Adrenal gland (tissue), 9 donors: ENCODE measurements at regions not wholly inside any gene's neighbourhood (a gene's known extent, or its start where the extent isn't known, plus 50 kb on each side); places are given as distances from the start of the nearest gene placed in this dataset.

ENCODE experiments used
- DNase-seq, 7 donors: peaks; one replicate each; pipeline ENCODE4 v3.0.0-alpha.2; 2019 to 2020
- H3K27ac ChIP-seq, 5 donors: fragments of 200-600 bp; sonication (generic) in 4 of 5; 1 replicate in 3 of 5; 2 replicates in 2 of 5; pipeline versions ENCODE4 v1.5.1 to v1.8.0; 2016 to 2020; ENCODE audit warnings: mild to moderate bottlenecking in 1 of 5
- H3K27me3 ChIP-seq: fragments of 200-600 bp; 2 replicates; pipeline ENCODE4 v1.8.0; 2021
- H3K36me3 ChIP-seq, 2 donors: fragments of 200-600 bp; replicated peaks in 1 of 2; 1 replicate in 1 of 2; 2 replicates in 1 of 2; pipeline versions ENCODE4 v1.5.1 to v1.8.0; 2018 to 2022
- H3K4me1 ChIP-seq, 2 donors: fragments of 200-600 bp; replicated peaks in 1 of 2; 1 replicate in 1 of 2; 2 replicates in 1 of 2; pipeline versions ENCODE4 v1.5.1 to v1.8.0; 2018 to 2021
- H3K4me3 ChIP-seq, 4 donors: fragments of 200-600 bp; sonication (generic) in 3 of 4; one replicate each; pipeline ENCODE4 v1.5.1; 2016 to 2018
- H3K9me3 ChIP-seq, 3 donors: fragments of 200-600 bp; sonication (generic) in 1 of 3; replicated peaks in 1 of 3; 1 replicate in 2 of 3; 2 replicates in 1 of 3; pipeline versions ENCODE4 v1.5.1 to v1.8.0; 2016 to 2021
- POLR2A ChIP-seq, 2 donors: fragments of 450-650 bp; IDR thresholded peaks; one replicate each; pipeline ENCODE4 v1.6.1; 2017; ENCODE audit warnings: antibody characterized with exemption in 2 of 2, mild to moderate bottlenecking in 2 of 2, moderate library complexity in 1 of 2
- WGBS, 4 donors: extraction: QIAGEN DNeasy Blood & Tissue Kit in 2 of 4; methylation state at CpG; one replicate each; pipeline versions ENCODE4 v1.1.5 to v1.1.7; 2013 to 2017; 5-methylcytosine and 5-hydroxymethylcytosine counted together
- intact Hi-C, 2 donors: fragments of 100-400 bp; cut with DNase I; formaldehyde crosslinking; loops; one replicate each; pipeline versions ENCODE4 v1.14.1 to v1.15.0; 2022 to 2023
- TF ChIP-seq, protein P1 (sequence below), 6 experiments: fragments of 450-650 bp in 4 of 6; fragments of 200-600 bp in 2 of 6; sonication (generic) in 1 of 6; IDR thresholded peaks; 1 replicate in 5 of 6; 2 replicates in 1 of 6; pipeline versions ENCODE4 v1.5.1 to v1.8.0; 2016 to 2021; ENCODE audit warnings: antibody characterized with exemption in 6 of 6, mild to moderate bottlenecking in 2 of 6, moderate library complexity in 1 of 6
- donor health status: healthy with polysubstance abuse.
- donor health status: Bipolar disorder and iron deficiency.
- donor health status: DM: yes; HTN: yes; CAD: no.
- donor health status: DM: no; HTN: no; CAD: no.
- donor health status: DM: no; HTN: no; CAD: no.

DNA sequence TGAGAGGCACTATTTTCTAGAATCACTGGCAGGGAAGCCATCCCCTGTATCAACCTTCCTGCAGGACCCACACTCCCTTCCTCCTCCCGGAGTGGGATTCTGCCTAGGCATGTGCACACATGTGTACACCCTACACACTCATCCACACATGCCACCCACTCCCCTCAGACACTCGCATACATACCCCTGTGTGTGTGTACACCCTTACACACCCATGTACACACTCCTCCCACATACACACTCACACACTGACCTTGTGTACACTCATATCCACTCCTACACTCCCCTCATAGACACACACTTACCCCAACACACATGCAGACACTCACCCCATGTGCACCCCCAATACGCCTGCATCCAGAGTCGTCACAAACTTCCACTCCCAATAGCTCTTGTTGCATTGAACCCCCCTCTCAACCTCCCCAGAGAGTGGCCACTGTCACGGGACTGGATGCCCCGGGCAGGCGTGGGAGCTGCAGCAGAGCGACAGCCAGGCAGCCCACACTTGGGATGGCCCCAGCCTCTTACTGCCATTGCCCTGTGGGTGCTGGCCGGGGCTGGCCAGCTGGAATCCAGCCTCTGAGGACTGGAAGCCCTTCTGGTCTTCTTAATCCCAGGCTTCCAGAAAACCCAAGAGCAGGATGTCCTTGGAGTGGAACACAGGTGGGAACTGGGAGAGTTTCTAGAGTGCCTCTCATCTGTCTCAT lies 251.0 kb downstream of the LOXHD1 start:
- Histone ChIP-seq H3K27ac (no peak overlapping the region), H3K4me3 (no peak overlapping the region), H3K36me3 (no peaks in the 10 kb centered on the region), H3K27me3 (no peaks in the 10 kb centered on the region), H3K4me1 (peaks cover 0 to 20% of the 10 kb centered on the region in 2 donors), H3K9me3 (no peaks in the 10 kb centered on the region)
- no peak for TF ChIP-seq POLR2A (IDR thresholded peaks at IDR 0.05)
- TF ChIP-seq, protein P1, sequence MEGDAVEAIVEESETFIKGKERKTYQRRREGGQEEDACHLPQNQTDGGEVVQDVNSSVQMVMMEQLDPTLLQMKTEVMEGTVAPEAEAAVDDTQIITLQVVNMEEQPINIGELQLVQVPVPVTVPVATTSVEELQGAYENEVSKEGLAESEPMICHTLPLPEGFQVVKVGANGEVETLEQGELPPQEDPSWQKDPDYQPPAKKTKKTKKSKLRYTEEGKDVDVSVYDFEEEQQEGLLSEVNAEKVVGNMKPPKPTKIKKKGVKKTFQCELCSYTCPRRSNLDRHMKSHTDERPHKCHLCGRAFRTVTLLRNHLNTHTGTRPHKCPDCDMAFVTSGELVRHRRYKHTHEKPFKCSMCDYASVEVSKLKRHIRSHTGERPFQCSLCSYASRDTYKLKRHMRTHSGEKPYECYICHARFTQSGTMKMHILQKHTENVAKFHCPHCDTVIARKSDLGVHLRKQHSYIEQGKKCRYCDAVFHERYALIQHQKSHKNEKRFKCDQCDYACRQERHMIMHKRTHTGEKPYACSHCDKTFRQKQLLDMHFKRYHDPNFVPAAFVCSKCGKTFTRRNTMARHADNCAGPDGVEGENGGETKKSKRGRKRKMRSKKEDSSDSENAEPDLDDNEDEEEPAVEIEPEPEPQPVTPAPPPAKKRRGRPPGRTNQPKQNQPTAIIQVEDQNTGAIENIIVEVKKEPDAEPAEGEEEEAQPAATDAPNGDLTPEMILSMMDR (IDR thresholded peaks at IDR 0.05): no peak
- DNase-seq: no peak
- 79 to 93% (median 91%) methylated on average over 8 to 9 of the region's 9 CpGs for WGBS, 4 donors
- intact Hi-C loops: no loop called here

DNA sequence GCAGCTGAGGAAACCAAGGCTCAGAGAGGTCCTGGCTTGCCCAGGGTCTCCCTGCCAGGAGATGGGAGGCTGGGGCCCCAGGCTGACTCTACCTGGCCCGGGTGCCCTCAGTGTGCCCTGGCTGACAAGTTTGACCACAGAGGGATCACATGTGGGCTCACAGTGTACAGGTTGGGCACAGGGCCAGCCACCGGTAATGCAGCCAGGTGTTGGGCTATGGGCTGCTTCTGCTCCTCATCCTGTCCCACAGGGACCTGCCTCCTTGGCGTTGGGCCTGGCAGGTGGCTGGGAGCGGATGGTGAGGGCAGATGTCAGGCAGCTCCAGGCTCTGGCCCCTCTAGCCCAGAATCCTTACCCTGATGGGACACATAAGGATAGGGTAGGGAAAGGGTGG lies 250.5 kb downstream of the LOXHD1 start:
- peaks cover 2 to 26% of the 10 kb centered on the region in 2 donors for H3K4me1 ChIP-seq
- 60 to 90% (median 86%) methylated on average over 1 to 4 of the region's 4 CpGs for WGBS, 4 donors
- DNase-seq: no peak
- H3K36me3 ChIP-seq: no peaks in the 10 kb centered on the region
- intact Hi-C loops: no loop called here
- no peak overlapping the region for H3K4me3 ChIP-seq
- no peaks in the 10 kb centered on the region for H3K27me3 ChIP-seq
- no peaks in the 10 kb centered on the region for H3K9me3 ChIP-seq
- no peak for TF ChIP-seq POLR2A (IDR thresholded peaks at IDR 0.05)
- TF ChIP-seq, protein P1 (IDR thresholded peaks at IDR 0.05): no peak
- H3K27ac ChIP-seq: no peak overlapping the region

DNA sequence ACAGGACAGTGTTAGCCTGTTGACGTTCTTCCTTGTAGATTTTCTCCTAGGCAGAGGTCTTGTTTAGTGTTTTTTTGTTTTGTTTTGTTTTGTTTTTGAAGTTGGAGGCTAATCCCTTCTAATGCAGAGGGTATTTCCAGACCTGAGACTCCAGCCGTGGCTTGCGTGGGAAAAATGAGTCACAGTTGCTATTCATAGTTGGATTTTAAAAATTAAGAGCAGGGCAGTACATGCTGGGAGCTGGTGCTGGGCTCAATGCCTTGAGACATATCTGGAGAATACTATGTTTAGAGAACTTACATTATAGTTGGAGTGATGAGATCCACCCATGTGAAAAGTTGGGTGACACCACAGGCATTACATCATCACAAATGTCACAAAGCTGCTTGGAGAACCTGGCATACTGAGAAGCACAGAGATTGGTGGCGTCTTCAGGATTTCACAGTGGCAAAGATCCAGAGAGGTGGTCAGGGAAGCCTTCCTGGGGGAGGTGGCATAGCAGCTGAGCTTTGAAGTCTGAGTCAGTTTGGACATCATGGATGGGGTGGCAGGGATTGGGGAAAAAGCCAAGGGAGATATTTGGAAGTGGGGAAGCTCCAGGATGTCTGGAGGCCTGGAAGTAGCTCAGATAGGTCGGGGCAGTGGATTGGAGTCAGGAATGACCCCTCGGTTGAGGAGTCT lies 249.4 kb downstream of the LOXHD1 start:
- Histone ChIP-seq H3K4me1 (peaks cover 13 to 37% of the 10 kb centered on the region in 2 donors), H3K4me3 (no peak overlapping the region), H3K27me3 (no peaks in the 10 kb centered on the region), H3K27ac (peak overlapping the region in 1 of 5 donors; percentile 5), H3K36me3 (no peaks in the 10 kb centered on the region), H3K9me3 (no peaks in the 10 kb centered on the region)
- DNase-seq: peak in 5 of 7 donors; percentile 28 to 71 (median 54)
- intact Hi-C loops: no loop called here
- WGBS, 4 donors: 57 to 72% (median 64%) methylated on average over 6 of the region's 6 CpGs
- TF ChIP-seq, protein P1 (IDR thresholded peaks at IDR 0.05): no peak
- no peak for TF ChIP-seq POLR2A (IDR thresholded peaks at IDR 0.05)

DNA sequence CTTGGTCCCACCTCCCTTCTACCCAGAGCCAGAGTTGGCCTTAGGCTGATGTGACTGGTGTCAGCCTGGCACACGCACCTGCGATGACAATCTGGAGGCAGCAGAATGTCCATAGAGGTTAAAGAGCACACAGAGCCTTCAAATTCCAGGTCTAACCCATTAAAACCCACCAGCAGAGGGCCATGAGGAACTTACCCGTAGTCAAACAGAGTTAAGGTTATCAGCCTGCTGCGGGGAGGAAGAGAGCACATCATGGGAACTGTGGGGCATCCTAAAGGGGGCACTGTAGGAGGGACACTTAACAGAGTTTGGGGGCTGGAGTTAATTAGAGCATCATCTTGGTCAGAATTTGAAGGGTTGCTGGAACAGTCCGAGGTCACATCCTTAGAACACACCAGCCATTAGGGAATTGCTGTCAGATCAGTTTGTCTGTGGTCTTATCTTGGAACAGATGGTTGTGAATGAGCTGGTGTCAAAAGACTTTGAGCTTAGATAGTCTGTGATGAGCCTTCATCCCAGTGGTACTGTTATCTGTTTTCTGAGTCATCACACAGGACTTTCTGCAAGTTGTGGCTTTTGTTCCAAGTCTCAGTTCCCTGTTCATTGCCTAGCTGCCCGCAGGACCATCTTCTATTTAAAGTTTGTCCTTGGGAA lies 248.6 kb downstream of the LOXHD1 start:
- WGBS, 4 donors: 58 to 69% (median 62%) methylated on average over 6 of the region's 6 CpGs
- Histone ChIP-seq H3K36me3 (no peaks in the 10 kb centered on the region), H3K9me3 (no peaks in the 10 kb centered on the region), H3K27me3 (no peaks in the 10 kb centered on the region), H3K4me3 (no peak overlapping the region), H3K27ac (no peak overlapping the region), H3K4me1 (peaks cover 15 to 45% of the 10 kb centered on the region in 2 donors)
- intact Hi-C loops: no loop called here
- DNase-seq: no peak
- TF ChIP-seq POLR2A (IDR thresholded peaks at IDR 0.05): no peak
- TF ChIP-seq, protein P1 (IDR thresholded peaks at IDR 0.05): peak in 1 of 6 experiments; percentile 17
